ENCODE measurements at regions not wholly inside any gene's neighbourhood (a gene's known extent, or its start where the extent isn't known, plus 50 kb on each side); places are given as distances from the start of the nearest gene placed in this dataset.
A peak's percentile ranks its signal among the peaks of the same experiment; 100 is the strongest.

DNA sequence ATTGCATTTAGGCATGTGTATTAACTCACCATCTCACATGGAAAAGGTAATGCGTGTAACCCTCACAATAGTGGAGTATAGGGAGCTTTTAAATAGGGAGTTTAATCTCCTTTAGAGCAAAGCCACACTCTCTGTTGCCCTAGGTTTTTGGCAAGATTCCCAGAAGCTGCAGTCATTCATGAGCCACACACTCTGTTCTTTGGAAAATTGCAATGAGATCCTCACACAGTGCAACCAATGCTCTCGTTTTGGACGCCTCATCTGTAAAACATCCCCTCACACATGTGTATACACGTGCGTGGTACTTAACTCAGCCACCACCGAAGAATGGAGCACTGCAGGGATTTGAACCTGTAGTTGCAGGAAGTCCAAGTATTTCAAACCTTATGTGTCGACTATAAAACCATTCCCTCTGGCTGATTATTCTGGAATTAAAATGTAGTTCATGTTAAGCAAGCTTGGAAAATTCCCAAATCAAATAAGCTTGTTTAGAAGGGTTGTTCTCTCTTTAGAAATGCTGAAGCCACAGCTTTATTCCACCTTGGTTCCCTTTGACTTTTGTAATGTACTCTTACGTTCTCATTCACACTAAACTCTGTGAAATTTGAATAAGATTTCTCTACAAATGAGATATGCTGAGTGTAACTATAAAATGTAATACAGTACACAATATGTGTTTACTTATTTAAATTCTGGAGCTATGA, 489.8 kb upstream of the MANEA start:
- no peak for DNase-seq (ENCODE audit: extremely low spot score, unreplicated experiment)
- Mint-ChIP-seq H3K4me1 (ENCODE audit: unreplicated experiment) (no peaks in the 10 kb centered on the region), H3K27me3 (no peaks in the 10 kb centered on the region), H3K27ac (no peak overlapping the region), H3K9me3 (no peaks in the 10 kb centered on the region), H3K36me3 (no peaks in the 10 kb centered on the region), H3K4me3 (no peak overlapping the region)
- TF ChIP-seq, protein P1, sequence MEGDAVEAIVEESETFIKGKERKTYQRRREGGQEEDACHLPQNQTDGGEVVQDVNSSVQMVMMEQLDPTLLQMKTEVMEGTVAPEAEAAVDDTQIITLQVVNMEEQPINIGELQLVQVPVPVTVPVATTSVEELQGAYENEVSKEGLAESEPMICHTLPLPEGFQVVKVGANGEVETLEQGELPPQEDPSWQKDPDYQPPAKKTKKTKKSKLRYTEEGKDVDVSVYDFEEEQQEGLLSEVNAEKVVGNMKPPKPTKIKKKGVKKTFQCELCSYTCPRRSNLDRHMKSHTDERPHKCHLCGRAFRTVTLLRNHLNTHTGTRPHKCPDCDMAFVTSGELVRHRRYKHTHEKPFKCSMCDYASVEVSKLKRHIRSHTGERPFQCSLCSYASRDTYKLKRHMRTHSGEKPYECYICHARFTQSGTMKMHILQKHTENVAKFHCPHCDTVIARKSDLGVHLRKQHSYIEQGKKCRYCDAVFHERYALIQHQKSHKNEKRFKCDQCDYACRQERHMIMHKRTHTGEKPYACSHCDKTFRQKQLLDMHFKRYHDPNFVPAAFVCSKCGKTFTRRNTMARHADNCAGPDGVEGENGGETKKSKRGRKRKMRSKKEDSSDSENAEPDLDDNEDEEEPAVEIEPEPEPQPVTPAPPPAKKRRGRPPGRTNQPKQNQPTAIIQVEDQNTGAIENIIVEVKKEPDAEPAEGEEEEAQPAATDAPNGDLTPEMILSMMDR (conservative IDR thresholded peaks at IDR 0.05), result no peak

DNA sequence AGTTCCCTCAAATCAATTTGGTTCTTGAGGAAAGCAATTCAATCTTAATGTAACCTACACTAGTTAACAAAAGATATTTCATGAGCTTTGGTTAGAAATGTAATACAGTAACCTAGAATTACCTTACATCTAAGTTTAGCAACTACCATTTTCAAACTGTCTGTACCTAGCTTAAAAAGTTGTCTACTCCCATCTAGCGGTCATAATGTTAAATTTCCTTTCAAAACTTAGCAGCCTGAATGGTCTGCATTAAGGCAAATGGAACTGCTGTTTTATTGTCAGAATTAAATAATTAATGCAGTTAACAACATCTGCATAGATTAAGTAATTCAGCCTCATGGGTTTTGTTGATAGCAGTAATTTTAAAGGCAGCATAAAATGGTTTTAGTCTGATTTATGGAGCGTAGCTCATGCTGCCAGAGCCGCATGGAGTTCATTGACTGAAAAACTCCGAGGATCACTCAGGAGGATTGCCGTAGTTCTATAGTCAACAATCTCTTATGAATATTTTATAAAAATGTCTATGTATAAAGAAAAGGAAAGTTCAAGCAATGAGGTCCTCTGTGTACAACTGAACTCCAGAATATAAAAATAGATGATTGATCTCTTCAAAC, 485.4 kb upstream of the MANEA start:
- TF ChIP-seq, protein P1 (conservative IDR thresholded peaks at IDR 0.05), result peak; percentile 86
- no peak overlapping the region for H3K4me3 Mint-ChIP-seq
- H3K36me3 Mint-ChIP-seq, result no peaks in the 10 kb centered on the region
- H3K4me1 Mint-ChIP-seq (ENCODE audit: unreplicated experiment), result peaks cover 5% of the 10 kb centered on the region
- no peak for DNase-seq (ENCODE audit: extremely low spot score, unreplicated experiment)
- H3K9me3 Mint-ChIP-seq, result no peaks in the 10 kb centered on the region
- no peak overlapping the region for H3K27ac Mint-ChIP-seq
- no peaks in the 10 kb centered on the region for H3K27me3 Mint-ChIP-seq

- Mint-ChIP-seq H3K4me3 (no peak overlapping the region), H3K27me3 (no peaks in the 10 kb centered on the region), H3K9me3 (no peaks in the 10 kb centered on the region), H3K36me3 (no peaks in the 10 kb centered on the region), H3K4me1 (ENCODE audit: unreplicated experiment) (peaks cover 5% of the 10 kb centered on the region), H3K27ac (no peak overlapping the region)
- no peak for DNase-seq (ENCODE audit: extremely low spot score, unreplicated experiment)
- TF ChIP-seq, protein P1 (conservative IDR thresholded peaks at IDR 0.05), result no peak
Measured at GRCh38 chr6:95093154-95093553, 484.2 kb upstream of the MANEA start.

DNA sequence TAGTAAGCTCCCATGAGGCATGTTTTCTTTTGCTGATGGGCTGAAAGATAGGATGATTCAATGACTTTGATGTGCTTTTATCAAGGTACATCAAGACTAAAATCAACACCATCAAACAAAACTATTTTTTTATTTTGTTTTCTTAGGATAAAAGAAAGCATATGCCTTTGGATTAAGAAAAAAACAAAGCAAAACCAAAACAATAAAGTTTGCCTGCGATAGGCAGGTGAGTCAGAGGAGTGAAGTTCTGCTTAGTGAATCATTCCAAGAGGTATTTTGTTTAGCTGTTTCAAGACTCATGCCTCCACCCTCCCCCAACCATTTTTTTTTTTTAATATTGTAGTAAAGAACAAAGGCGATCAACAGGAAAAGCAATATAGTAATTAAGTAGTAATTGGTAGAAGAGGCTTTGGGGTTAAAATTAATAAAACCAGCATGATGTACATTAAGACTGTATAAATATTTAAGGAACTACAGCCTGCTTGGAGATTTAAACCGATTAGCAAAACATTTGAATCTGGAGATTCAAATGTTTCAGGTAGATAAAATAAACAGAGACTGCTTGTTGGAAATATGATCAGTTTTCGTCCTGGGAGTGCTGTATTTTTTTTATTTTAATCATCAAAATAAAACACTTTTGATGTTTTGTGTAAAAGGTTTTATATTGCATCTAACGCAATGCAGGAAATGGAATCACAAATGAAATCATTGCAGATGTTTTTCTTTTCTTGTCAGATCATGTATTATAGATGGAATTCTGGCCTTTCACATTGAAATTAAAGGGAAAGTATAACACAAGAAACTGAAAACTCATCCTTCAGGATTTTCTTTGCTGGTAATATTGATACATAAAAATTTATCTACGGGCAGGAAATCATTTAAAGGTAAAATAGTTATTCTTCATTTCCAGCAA, 482.3 kb upstream of the MANEA start:
- TF ChIP-seq, protein P1 (conservative IDR thresholded peaks at IDR 0.05), result no peak
- Mint-ChIP-seq H3K9me3 (no peaks in the 10 kb centered on the region), H3K4me1 (ENCODE audit: unreplicated experiment) (peaks cover 5% of the 10 kb centered on the region), H3K27ac (no peak overlapping the region), H3K4me3 (no peak overlapping the region), H3K27me3 (no peaks in the 10 kb centered on the region), H3K36me3 (no peaks in the 10 kb centered on the region)
- no peak for DNase-seq (ENCODE audit: extremely low spot score, unreplicated experiment)

GRCh38 chr6:95095855-95096254, 481.5 kb upstream of the MANEA start:
- H3K36me3 Mint-ChIP-seq, result no peaks in the 10 kb centered on the region
- H3K4me1 Mint-ChIP-seq (ENCODE audit: unreplicated experiment), result peaks cover 5% of the 10 kb centered on the region
- TF ChIP-seq, protein P1 (conservative IDR thresholded peaks at IDR 0.05), result no peak
- no peaks in the 10 kb centered on the region for H3K9me3 Mint-ChIP-seq
- H3K27me3 Mint-ChIP-seq, result no peaks in the 10 kb centered on the region
- no peak overlapping the region for H3K27ac Mint-ChIP-seq
- DNase-seq (ENCODE audit: extremely low spot score, unreplicated experiment), result no peak
- no peak overlapping the region for H3K4me3 Mint-ChIP-seq

All from type B pancreatic cell (in vitro differentiated cells).